ENCODE measurements at regions not wholly inside any gene's neighbourhood (a gene's known extent, or its start where the extent isn't known, plus 50 kb on each side); places are given as distances from the start of the nearest gene placed in this dataset.

- WGBS, 2 donors, result 62 to 64% methylated on average over 8 to 16 of the region's 16 CpGs
- Histone ChIP-seq H3K4me1 (peaks cover 28 to 46% (median 35%) of the 10 kb centered on the region in 4 donors), H3K36me3 (no peaks in the 10 kb centered on the region), H3K4me3 (no peak overlapping the region), H3K27me3 (no peaks in the 10 kb centered on the region), H3K27ac (peak overlapping the region; percentile 22 to 64 (median 56)), H3K9me3 (no peaks in the 10 kb centered on the region)
- DNase-seq, result peak in 1 of 2 donors; percentile 72
- ATAC-seq (ENCODE audit: low FRiP score in 2 of 2), result no peak
- no peak for TF ChIP-seq CTCF (IDR thresholded peaks at IDR 0.05)
- TF ChIP-seq POLR2AphosphoS5 (IDR thresholded peaks at IDR 0.05), result no peak
- TF ChIP-seq EP300 (IDR thresholded peaks at IDR 0.05), result no peak
- peak in 1 of 4 donors; percentile 37 for TF ChIP-seq POLR2A (IDR thresholded peaks at IDR 0.05)
Observed at GRCh38 chr17:77315551-77316190, 174.9 kb downstream of the SEC14L1 start.

GRCh38 chr17:77316191-77316641, 175.4 kb downstream of the SEC14L1 start:
- Histone ChIP-seq H3K9me3 (no peaks in the 10 kb centered on the region), H3K36me3 (no peaks in the 10 kb centered on the region), H3K4me3 (no peak overlapping the region), H3K4me1 (peaks cover 33 to 50% (median 41%) of the 10 kb centered on the region in 4 donors), H3K27ac (peak overlapping the region; percentile 22 to 64 (median 56)), H3K27me3 (no peaks in the 10 kb centered on the region)
- DNase-seq, result peak in 1 of 2 donors; percentile 60
- ATAC-seq (ENCODE audit: low FRiP score in 2 of 2), result peak; percentile 42 to 45
- 81 to 90% methylated on average over 11 to 13 of the region's 14 CpGs for WGBS, 2 donors
- TF ChIP-seq CTCF (IDR thresholded peaks at IDR 0.05) (no peak), POLR2A (IDR thresholded peaks at IDR 0.05) (no peak), POLR2AphosphoS5 (IDR thresholded peaks at IDR 0.05) (no peak), EP300 (IDR thresholded peaks at IDR 0.05) (no peak)

GRCh38 chr17:77316651-77317050, 175.9 kb downstream of the SEC14L1 start:
- Histone ChIP-seq H3K4me3 (no peak overlapping the region), H3K27ac (peak overlapping the region in 2 of 4 donors; percentile 10 to 64), H3K27me3 (no peaks in the 10 kb centered on the region), H3K9me3 (no peaks in the 10 kb centered on the region), H3K36me3 (no peaks in the 10 kb centered on the region), H3K4me1 (peaks cover 37 to 54% (median 43%) of the 10 kb centered on the region in 4 donors)
- whole genome bisulfite sequencing, 2 donors, result 91 to 92% methylated on average over 8 of the region's 8 CpGs
- DNase-seq, result no peak
- no peak for ATAC-seq (ENCODE audit: low FRiP score in 2 of 2)
- TF ChIP-seq EP300 (IDR thresholded peaks at IDR 0.05) (no peak), CTCF (IDR thresholded peaks at IDR 0.05) (no peak), POLR2A (IDR thresholded peaks at IDR 0.05) (no peak), POLR2AphosphoS5 (IDR thresholded peaks at IDR 0.05) (no peak)

- Histone ChIP-seq H3K36me3 (no peaks in the 10 kb centered on the region), H3K4me3 (no peak overlapping the region), H3K27ac (no peak overlapping the region), H3K27me3 (no peaks in the 10 kb centered on the region), H3K9me3 (no peaks in the 10 kb centered on the region), H3K4me1 (peaks cover 42 to 60% (median 49%) of the 10 kb centered on the region in 4 donors)
- ATAC-seq (ENCODE audit: low FRiP score in 2 of 2), result no peak
- TF ChIP-seq POLR2A (IDR thresholded peaks at IDR 0.05), result no peak
- TF ChIP-seq EP300 (IDR thresholded peaks at IDR 0.05), result no peak
- TF ChIP-seq CTCF (IDR thresholded peaks at IDR 0.05), result no peak
- TF ChIP-seq POLR2AphosphoS5 (IDR thresholded peaks at IDR 0.05), result no peak
- DNase-seq, result no peak
- 89 to 92% methylated on average over 12 to 16 of the region's 16 CpGs for WGBS, 2 donors
Observed at GRCh38 chr17:77317091-77317750, 176.5 kb downstream of the SEC14L1 start.

All from upper lobe of left lung (tissue), 6 donors.